NOMO-1 treated with DMSO at 0.1 percent for 48 hours (cell line): ENCODE measurements at regions not wholly inside any gene's neighbourhood (a gene's known extent, or its start where the extent isn't known, plus 50 kb on each side); places are given as distances from the start of the nearest gene placed in this dataset.
"Not testable (repeated sequence)": the region's sequence is repeated elsewhere in the genome, so short reads cannot be mapped to it uniquely, and the experiment has no call there.

Source experiments
- DNase-seq: peaks from one replicate; lab custom pipeline; 2025; ENCODE audit not compliant: unreplicated experiment; lab: John Stamatoyannopoulos, UW

- not testable (repeated sequence) for DNase-seq
Measured at GRCh38 chr1:220475608-220476007, 52.3 kb upstream of the MARK1 start.

DNA sequence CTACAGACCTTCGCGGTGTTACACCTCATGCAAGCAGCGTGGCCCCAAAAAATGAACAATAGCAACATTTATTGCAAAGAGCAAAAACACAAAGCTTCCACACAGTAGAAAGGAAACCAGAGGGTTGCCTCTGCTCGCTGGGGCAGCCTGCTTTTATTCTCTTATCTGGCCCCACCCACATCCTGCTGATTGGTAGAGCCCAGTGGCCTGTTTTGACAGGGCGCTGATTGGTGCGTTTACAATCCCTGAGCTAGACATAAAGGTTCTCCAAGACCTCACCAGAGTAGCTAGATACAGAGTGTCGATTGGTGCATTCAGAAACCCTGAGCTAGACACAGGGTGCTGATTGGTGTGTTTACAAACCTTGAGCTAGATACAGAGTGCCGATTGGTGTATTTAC lies 52.8 kb upstream of the MARK1 start:
- not testable (repeated sequence) for DNase-seq

- DNase-seq, result no peak
Measured at GRCh38 chr1:220473440-220473839, 54.5 kb upstream of the MARK1 start.

DNA sequence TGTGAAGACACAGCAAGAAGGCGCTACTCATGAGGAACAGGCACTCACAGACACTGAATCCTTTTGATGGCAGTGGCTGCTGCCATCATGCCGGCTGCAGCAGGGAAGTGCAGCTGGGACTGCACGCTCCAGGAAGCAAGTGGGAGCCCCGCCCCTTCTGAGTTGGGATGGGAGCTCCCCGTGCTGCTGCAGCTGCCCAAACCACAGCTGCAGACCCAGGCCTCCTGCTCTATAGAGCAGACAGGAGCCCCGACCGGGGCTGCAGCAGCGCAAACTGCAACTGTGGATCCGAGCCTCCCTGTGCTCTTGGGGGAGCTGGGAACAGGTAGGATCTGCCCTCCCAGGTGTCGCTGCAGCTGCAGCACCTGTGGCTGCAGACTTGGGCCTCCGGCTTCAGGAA lies 65.2 kb upstream of the MARK1 start:
- DNase-seq, result no peak

DNA sequence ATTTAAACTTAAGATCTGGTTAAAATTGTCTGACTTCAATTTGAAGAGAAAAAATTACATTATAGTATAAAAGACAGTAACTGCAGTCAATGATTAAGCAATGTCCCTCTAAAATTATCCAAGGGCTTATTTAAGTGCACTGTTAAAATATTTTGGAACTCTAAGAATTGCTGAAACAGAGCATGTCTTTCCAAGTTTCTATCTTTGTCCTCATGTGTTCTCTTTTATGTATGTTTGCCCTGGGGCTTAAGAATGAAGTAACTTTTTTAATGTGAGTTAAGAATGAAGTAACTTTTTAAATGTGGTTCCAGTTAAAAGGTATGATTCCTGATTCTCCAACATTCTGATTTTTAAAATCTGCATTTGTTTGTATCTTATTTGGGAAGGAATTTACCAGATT lies 69.0 kb upstream of the MARK1 start:
- DNase-seq, result no peak

DNA sequence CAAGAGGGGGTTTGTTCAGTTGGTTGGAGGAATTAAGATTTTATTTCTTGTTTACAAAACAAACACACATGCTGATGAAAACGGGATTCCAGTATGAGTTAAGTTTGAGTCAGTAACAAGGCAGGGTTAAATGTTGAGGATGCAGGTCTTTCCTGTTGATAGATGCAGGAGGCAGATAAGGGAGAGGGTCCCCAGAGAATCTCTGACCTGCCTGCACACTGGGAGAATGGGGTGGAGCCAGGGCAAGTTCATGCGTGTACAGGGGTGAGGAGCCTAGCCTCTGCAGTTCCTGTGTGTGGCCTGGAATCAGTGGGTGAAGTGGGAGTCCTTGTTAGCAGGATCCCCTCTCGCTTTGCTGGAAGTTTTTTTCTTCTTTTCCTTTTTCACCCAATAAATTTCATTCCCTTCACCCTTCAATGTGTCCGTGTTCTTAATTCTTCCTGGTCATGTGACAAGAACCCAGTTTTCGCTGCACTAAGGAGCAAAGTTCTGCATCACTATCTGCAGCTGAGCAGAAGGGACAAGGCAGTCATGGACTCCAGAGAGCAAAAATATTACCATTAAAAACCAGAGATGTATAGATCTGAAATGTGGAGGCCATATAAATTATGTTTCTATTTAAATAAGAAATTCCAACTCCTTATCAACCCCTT lies 69.9 kb upstream of the MARK1 start:
- no peak for DNase-seq

GRCh38 chr1:220455559-220455958 lies 72.4 kb upstream of the MARK1 start:
- DNase-seq, result no peak

GRCh38 chr1:220454155-220454777 lies 73.7 kb upstream of the MARK1 start:
- no peak for DNase-seq

DNA sequence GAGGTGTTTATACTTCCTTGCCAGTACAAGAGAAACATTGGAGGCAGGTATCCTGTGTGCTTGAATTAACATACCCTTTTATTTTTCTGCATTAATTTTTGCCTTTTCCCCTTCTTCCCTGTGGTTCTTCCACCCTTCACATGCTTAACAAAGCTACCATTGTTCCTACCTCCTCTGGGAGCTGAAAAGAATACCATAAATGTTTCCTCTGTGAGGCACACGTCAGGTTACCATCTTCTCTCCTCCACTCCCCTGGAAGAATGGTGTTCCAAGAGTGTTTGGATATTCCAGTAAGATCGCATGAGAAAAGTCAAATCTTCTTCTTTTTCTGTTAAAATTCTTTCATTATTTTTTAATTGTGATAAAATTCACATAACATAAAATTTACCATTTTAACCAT lies 74.6 kb upstream of the MARK1 start:
- no peak for DNase-seq

DNA sequence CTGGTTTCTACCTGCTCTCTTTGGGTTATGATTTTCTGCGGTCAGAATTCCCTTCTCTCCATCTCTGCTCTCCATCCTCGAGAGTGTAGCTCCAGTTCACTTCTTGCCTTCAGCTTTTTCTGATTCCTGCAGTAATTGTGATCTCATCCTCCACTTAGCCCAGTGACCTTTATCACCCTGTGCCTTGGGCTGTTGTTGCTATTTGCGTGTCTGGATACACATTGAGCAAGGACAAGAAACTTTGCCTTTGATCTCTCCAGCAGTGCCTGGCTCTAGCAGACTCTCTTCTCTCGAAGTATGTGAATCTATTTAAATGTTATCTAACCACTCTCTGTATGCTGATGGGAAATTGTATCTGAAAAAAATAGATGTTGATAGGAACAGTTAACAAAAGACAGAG lies 76.4 kb upstream of the MARK1 start:
- DNase-seq, result no peak

GRCh38 chr1:220450927-220451326 lies 77.0 kb upstream of the MARK1 start:
- no peak for DNase-seq

GRCh38 chr1:220448217-220448616 lies 79.7 kb upstream of the MARK1 start:
- DNase-seq, result no peak

- DNase-seq, result not testable (repeated sequence)
Measured at GRCh38 chr1:220444586-220444985, 83.3 kb upstream of the MARK1 start.

DNA sequence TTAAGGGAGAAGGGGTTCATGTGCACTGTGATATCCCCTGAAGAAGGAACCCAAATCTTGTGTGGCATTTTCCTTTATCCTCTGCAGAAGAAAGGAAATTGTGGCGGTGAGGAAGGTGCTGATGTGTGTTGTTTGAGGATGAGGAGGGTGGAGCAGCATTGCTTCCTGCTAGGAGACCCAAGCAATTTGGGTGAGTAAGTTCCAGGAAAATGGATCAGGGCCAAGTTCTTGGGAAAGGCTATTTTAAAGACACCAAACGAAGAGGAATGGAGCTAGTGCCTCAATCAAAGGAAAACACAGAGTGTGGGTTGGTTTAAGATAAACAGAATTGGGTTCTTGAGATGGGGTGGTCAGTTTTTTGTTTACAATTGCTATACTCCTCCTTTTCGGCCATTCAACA lies 86.7 kb upstream of the MARK1 start:
- no peak for DNase-seq

- no peak for DNase-seq
Measured at GRCh38 chr1:220438741-220439140, 89.2 kb upstream of the MARK1 start.

DNA sequence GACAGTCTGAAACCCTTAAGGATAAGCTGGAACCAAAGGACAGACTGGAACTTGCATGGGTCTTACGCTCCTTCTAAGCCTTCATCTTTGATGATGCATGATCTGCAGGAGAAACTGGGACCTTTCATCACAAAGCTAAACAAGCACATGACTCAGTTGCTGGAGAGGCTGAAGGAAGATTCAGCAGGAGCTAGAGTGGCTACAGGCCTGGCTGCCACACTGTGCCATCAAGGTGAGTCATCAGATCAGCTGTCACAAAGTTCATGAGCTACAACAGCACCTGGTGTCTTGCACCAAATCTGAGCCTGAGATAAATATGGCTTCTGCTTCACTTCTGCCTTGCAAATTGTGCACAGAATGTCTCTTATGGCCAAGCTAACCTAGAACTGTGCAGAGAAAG lies 95.5 kb upstream of the MARK1 start:
- no peak for DNase-seq

DNA sequence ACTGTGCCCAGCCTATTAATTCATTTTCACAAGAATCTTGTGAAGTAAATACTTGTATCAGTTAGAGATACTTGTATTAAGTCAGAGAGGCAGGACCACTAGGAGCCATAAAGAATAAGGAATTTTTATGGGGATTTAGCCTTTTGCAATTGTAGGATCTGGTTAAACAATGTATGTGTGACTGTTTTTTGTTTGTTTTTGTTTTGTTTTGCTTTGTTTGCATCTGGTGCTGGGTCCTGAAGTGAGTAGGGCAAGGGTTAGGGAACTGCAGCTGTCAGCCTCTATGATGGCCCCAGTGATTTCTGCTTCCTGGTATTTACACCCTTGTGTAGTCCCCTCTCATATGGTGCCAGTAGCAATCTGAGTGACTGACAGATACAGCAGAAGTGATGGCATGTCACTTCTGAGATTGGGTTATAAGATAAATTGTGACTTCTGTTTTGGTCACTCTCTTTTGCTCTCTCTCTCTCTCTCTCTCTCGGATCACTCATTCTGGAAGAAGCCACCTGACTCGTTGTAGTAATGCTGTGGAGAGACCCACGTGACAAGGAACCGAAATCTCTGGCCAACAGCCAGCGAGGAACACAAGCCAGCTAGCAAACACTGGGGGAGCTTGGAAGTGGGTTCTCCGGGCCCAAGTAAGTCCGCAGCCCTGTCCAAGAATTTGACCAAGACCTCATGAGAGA lies 96.2 kb upstream of the MARK1 start:
- no peak for DNase-seq

GRCh38 chr1:220430586-220430985 lies 97.3 kb upstream of the MARK1 start:
- no peak for DNase-seq

DNA sequence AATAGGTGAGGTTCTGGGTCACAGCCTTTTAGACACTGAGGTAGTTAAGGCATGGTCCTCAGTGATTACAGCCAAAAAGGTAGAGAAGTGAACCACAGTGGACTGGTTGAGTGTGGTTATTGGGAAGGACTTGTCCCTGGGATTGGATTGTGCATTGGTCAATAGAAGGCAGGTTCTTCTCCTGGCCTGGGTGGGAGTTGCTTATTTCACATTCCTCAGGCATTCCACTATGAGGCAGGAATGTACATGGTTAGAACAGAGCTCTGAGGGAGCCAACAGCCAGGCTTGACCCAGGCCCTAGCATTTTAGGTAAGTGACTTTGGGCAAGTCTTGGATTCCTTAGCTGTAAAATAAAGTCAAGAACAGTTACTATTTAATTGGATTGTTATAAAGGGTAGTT lies 97.9 kb upstream of the MARK1 start:
- DNase-seq, result no peak

GRCh38 chr1:220426989-220427388 lies 100.9 kb upstream of the MARK1 start:
- no peak for DNase-seq

- DNase-seq, result no peak
Measured at GRCh38 chr1:220425852-220426251, 102.1 kb upstream of the MARK1 start.

- no peak for DNase-seq
Measured at GRCh38 chr1:220421508-220421907, 106.4 kb upstream of the MARK1 start.

DNA sequence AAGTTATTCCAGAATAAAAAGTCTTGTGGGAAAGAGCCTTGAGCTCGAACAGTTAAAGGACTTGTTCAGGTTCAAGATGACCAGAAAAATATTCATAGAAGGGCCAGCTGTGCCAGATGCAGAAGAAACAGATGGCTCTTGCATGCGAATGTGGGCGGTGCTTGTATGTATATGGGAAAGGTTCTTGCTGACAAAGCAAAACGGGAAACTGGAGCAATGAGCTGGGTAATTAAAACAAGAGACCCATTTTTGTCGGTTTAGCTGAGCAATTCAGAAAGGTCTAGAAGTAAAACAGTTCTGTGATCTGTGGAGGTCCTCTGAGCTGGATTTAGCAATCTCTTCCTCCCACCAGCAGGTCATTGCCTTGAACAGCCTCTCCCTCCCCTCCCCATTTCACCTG lies 107.2 kb upstream of the MARK1 start:
- no peak for DNase-seq
